Daoy (cell line): ENCODE measurements at regions not wholly inside any gene's neighbourhood (a gene's known extent, or its start where the extent isn't known, plus 50 kb on each side); places are given as distances from the start of the nearest gene placed in this dataset.
"Not testable (repeated sequence)": the region's sequence is repeated elsewhere in the genome, so short reads cannot be mapped to it uniquely, and the experiment has no call there.

Source experiments
- DNase-seq: peaks from one replicate; pipeline ENCODE4 v3.0.0-alpha.2; 2015; ENCODE audit warnings: low read depth

DNA sequence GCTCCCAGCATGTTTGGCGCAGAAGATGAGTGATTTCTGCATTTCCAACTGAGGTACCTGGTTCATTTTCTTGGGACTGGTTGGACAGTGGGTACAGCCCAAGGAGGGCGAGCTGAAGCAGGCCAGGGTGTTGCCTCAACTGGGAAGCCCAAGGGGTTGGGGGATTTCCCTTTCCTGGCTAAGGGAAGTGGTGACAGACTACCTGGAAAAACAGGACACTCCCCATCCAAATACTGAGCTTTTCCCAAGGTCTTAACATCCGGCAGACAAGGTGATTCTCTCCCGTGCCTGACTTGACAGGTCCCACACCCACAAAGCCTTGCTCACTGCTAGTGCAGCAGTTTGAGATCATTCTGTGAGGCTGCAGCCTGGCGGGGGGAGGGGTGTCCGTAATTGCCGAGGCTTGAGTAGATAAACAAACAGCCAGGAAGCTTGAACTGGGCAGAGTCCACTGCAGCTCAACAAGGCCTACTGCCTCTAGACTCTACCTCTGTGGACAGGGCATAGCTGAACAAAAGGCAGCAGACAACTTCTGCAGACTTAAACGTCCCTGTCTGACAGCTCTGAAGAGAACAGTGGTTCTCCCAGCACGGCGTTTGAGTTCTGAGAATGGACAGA lies 307.7 kb upstream of the ARSJ start:
- no peak for DNase-seq

DNA sequence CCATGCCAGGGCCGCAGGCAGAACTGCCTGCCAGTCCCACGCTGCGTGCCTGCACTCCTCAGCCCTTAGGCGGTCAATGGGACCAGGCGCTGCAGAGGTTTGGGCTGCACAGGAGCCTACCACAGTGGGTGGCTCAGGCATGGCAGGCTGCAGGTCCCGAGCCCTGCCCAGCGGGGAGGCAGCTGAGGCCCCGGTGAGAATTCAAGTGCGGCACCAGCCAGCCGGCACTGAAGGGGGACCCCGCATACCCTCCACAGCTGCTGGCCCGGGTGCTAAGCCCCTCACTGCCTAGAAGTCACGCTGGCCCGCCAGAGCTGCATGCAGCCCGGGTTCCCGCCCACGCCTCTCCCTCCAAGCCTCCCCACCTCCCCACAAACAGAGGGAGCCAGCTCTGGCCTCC lies 302.5 kb upstream of the UGT8 start:
- no peak for DNase-seq

DNA sequence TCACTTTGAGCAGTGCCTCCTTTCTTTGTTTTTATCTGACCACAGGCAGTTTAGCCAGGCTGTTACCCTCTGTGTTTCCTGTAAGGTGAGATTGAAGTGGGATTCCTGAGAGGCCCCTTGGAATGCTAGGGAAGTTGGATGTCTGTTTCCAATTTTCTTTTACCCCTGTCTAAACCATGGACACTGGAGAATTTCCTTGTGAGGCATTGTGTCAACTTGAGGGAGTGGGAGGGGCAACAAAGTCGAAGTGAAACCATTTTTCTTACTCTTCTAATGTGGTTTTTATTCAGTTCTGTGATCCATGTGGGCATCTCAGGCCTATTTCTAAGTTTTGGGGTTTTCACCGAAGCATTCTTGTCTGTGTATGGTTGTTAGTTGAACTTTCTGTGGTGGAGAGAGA lies 296.1 kb upstream of the UGT8 start:
- no peak for DNase-seq

DNA sequence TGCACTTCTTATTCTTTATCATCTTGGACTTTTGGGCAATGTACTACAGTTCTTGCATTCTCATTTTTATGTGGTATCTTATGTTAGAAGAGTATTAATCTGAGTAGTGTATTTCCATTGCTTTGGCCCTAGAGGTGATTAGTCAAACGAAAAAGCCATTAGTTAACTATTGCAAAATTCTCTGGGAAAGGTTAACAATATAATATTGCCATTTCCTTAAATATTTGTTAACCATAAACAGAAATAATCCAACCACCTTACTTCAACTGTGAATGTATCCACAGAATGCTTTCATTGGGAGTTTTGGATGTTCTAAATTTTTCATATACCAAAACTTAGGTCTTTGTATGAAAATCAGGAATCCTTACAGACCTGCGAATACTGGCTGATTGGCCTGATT lies 294.6 kb upstream of the UGT8 start:
- DNase-seq: no peak

DNA sequence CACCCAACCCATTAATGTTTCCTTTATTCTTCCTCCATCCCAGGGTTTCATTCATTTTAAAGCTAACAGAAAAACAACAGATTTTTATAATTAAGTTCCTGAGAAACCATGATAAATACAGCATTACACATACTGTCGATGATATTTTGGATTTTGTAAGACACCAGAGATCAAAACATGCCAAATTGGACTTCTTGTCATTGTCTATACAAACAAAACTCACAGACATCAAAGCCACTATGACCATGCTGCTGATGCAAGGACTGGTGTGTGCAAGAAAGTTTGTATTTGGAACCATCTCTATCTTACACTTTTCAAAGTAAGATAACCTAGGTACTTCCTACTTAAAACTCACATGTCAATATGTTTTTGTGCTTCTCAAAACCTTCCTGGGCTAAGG lies 294.0 kb upstream of the UGT8 start:
- no peak for DNase-seq

DNA sequence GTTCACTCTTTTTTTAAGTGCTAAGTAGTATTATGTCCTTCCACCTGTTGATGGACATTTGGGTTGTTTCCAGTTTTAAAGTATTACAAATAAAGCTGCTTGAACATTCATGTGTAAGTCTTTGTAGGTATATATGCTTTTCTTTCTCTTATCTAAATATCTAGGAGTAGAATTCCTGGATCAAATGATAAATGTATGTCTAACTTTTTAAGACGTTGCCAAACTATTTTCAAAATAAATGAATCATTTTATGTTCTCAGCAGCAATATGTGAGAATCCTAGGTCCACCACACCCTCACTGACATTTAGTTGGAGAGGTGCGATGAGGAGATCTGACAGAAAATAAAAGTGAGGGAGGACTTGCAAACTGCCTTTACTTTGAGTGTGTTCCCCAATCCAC lies 291.7 kb upstream of the UGT8 start:
- no peak for DNase-seq

DNA sequence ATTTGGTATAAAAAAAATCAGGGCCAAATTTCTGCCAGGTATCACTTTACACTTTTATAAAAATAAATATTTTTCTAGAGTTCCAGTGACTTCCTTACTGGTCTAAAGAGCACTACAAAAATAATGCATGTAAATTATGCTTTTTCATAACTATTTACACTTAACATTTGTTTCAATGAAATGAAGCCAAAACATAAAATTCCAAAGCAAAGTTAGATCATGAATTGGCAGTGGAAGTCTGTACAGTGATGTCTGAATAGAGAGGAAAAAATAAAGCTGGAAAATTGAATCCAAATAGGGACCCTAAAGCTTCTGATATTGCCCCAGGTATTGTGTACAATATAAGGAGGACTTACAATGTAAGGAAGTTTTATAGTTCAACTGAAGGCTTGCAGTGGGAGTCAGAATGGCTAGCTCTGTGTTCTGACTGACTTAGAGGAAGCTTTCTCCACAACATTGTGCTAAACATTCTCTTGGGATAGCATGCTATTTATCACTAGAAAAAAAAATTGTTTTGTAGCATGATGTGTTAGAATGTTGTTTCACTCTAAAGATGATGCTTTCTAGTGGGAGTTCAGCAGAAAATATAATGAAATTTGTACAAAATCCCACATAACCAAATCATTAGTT lies 288.2 kb upstream of the UGT8 start:
- no peak for DNase-seq

DNA sequence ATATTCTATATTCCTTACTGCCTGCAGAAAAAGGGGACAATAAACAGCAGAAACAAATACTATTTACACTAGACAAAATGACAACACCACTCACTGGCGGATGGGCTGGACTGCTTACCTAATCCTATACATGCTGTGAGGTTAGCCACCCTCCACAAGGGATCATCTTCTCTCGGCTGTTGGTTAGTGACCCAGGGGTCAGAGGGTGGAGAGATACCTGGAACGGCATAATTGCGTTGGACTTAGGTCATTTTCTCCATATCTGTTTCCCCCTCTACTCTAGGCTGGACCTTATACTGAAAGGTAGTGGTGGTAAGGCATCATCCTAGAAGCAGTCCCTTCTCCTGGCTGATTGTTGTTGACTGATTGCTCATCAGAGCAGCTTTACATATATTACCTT lies 286.8 kb upstream of the UGT8 start:
- DNase-seq: no peak

DNA sequence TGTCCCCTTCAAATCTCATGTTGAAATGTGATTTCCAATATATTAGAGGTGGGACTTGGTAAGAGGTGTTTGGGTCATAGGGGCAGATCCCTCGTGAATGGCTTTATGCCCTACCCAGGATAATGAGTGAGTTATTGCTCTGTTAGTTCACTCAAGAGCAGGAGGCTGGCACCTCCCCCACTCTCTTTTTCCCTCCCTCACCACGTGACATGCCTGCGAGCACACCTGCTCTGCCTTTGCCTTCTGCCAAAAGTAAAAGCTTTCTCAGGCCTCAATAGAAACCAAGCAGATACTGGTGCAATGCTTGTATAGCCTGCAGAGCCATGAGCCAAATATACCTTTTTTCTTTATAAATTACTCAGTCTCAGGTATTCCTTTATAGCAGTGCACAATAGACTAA lies 286.3 kb upstream of the UGT8 start:
- DNase-seq: no peak

DNA sequence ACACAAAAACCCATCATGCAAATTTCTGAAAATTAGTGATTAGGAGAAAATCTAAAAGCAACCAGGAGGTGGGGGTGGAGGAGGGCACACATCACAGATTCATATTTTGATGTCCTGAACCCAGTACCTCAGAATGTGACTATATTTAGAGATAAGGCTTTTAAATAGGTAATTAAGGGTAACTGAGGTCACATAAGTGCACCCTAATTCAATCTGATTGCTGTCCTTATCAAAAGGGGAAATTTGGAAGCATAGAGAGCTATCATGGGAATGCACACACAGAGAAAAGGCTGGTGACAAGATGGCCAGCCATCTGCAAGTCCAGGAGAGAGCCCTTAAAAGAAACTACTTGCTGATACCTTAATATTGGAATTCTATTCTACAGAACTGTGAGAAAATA lies 281.8 kb upstream of the UGT8 start:
- no peak for DNase-seq

DNA sequence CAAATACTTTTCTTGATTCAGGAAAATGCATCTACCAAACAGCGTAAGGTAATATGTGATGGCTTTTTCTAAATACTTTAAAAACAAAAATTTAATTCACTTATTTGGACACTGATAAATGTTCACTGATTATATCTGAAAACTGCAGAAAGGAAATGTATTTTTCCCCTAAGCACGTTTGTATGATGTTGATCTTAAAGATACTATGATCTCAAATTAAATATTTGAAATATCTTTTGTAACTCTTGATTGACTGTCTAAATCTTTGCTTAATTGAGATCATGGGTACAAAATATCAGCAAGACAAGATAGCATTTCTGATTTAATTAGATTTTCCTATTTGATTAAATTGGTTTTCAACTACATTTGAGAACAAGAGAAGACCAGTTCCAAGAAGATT lies 281.0 kb upstream of the UGT8 start:
- DNase-seq: no peak

DNA sequence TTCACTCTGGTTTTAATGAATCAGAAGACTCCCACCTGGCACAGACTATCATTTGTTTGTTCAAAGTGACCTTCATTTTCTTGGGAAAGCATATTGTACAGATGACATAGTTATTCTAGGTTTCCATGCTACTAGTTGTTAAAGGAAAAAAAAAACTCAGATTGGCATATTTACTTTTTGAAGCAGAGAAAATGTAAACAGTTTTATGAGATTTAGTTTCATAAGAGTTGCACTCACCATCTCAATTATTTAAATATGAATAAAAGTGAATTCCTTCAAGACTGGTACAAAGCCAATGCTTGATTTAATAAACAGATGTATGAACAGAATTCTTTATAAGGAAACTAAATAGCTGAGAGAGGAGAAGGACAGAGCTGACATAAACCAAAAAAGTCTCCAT lies 280.3 kb upstream of the UGT8 start:
- DNase-seq: no peak

DNA sequence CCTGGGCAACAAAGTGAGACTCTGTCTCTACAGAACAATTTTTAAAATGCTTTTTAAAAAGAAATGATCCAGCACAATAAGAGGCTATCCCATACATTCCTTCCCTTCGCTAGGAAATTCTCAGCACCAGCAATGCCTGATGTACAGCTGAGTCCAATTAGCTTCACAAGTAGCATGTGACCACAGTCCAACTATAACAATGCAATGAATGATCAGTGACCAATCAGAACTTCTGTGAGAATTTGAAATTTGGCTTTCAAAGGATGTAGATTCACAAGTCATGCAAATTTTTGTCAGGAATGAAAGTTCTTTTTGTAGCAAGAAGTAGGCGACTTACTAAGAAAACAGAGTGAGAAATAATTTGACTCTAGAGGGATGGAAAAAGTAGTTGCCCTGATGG lies 278.5 kb upstream of the UGT8 start:
- DNase-seq: no peak

DNA sequence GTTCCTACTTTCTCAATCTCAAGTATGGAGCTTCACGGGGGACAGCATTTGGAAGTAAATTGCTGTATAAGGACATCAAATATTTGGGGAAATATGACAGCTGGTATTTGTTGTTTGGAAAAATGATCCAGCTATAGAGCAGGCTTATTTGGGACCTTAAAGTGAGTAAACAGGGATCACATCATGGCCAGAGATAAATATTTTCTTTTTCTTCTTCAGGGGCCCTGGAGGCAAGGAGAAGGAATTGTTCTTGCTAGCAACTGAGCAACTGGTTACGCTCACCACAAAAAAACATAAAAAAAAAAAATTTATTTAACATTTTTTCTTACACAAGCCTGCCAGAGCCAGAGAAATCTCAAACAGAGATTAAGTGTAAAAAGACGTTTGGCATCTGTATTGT lies 277.2 kb upstream of the UGT8 start:
- DNase-seq: no peak

DNA sequence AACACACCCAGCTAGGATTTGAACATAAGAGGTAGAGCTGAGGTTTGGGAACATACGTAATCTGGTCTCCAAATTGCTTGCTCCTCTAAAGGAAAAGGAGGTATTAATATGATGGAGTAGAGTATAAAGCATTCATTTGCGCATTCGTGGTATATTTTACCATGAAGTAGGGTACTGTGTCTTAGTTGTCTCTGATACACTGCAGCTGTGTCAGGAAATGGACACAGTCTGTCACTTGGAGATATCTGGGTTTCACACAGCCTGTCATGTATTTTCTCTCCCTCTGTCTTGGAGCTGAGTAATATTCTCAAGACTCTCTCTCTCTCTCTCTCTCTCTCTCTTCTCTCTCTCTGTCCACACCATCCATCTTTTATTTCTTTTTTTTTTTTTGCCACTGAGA lies 274.8 kb upstream of the UGT8 start:
- no peak for DNase-seq

DNA sequence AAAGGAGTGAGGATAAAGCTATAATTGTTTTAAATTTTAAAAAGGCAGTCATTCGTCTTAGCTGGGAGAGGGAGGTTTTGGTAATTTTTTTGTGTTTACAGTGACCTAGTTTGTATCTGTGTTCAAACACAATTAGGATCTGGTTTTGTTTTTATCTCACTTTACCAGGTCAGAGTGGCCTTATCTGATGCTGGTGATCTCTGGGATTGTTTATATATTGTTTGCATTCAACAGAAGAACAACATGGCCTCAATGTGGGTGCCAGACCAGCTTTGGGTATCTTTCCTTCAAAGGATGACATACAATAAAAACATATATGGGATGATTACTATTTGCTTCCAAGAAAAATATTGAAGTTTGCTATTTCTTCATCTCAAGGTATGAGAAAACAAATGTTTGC lies 272.2 kb upstream of the UGT8 start:
- no peak for DNase-seq

DNA sequence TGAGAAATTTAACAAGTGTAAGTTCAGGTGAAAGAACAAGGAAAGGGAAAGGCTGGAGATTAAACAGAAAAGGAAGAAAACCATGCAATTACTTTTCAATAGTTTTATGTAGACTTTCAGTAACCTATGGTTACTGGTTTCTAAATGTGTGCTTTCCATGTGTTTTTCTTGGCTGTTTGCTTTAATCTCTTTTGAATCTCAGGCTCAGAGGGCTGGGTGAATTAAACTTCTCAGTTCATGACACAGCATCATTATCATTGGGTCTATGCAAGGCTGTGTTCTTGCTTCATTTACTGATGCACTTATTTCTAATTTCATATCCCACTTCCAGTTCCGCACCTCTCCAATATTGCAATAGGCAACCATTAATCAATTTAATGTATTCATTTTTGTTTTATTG lies 266.5 kb upstream of the UGT8 start:
- DNase-seq: no peak

DNA sequence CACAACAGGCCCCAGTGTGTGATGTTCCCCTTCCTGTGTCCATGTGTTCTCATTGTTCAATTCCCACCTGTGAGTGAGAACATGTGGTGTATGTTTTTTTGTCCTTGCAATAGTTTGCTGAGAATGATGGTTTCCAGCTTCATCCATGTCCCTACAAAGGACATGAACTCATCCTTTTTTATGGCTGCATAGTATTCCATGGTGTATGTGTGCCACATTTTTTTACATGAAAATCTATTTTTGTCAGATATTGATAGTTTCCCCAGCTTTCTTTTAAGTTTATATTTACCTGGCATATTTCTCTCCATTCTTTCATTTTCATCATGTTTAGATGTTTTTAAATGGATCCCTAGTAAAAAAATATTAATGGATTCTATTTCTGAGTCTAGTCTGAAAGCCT lies 264.2 kb upstream of the UGT8 start:
- DNase-seq: not testable (repeated sequence)

DNA sequence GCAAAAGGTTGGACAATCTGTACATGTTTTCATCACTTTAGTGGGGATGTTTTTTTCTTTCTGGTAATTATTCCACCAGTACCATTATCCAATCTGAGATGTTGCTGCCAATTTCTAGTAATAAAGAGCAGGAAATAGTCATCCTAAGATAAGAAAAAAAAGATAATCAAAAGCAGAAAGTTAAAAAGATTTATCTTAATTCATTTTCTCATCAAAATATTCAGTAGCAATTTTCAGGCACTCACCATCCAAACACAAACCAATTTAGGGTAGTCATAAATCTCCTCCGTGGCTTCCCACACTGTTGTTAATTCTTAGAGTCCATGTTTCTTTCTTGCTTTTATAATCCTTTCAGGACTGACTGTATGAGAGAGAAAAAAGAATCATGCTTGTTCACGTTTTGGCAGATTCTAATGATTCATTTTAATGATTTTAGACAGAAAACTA lies 263.7 kb upstream of the UGT8 start:
- DNase-seq: no peak

DNA sequence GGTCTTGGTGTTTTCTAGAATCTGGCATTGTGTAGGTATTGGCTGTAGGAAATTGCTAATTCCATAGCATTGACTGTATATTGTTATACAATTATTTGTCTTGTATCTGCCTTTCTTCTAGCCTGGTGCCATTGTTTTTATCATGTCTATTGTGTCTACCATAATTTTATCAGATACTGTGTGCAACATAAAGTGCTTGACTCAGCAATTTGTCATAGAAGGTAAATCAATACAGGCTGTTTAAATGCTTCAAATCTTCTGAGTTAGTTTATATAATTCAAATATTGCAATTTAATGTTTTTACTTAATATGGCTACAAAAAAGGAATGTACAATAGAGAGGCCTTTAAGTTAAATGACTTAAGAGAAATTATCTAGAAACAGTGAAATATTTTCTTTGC lies 263.3 kb upstream of the UGT8 start:
- DNase-seq: no peak

DNA sequence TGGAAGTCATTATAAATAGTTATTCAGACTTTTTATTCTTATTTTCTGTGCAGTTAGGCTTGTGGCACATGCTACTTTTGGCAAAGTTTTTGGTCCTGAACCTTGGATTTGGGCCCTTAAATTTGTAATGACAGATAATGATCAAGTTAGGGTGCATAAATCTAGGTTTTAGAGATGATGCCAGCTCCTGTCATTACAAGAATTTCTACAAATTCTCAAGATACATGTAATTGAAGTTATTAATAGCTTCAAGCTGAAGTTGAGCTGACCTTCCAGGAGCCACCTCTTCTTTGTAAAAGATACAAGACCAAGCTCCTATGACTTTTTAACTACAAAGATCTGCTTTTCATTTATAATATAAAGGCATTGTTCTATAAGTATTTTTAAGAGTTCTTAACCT lies 255.6 kb upstream of the UGT8 start:
- DNase-seq: no peak

DNA sequence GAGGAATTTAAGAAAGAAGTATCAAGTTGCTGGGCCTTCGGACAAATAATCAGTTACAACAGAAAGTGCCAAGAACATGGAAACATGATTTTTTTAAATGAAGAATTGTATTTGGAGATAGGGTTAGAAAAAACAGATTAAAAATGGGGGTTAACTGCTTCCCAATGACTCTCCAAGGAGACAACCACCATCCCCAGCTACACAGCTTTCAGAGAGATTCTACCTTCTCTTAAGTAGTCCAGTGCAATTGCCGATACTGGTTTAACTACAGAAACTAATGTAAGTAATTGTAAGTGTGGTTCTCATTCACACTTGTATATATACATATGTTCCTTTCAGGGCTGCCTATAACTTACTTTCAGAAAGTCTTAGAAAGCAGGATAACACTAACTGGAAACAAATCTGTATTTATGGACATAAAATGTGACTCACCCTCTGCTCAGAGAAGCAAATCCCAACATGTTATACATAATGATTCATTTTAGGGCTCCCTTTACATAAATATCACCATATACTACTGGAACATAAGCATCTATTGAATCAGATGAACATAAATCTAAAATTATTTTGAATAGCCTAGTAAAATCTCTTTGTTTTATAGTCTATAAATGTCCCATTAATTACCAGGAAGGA lies 248.9 kb upstream of the UGT8 start:
- no peak for DNase-seq

DNA sequence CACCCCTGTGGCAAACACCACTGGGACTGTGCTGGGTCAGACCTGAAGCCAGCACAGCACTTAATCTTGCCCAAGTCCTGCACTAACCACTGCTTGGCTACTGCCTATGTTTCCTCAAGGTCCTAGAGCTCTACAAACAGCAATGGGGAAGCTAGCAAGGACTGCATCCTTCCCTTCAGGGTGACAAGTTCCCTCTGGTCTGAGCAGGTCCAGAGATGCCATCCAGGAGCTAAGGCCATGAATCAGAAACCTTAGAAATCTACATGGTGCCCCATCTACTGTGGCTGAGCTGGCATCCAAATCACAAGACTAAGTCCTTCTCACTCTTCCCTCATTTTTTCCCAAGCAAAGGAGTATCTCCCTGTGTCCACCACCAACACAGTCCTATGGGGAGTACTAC lies 239.7 kb upstream of the UGT8 start:
- DNase-seq: no peak

DNA sequence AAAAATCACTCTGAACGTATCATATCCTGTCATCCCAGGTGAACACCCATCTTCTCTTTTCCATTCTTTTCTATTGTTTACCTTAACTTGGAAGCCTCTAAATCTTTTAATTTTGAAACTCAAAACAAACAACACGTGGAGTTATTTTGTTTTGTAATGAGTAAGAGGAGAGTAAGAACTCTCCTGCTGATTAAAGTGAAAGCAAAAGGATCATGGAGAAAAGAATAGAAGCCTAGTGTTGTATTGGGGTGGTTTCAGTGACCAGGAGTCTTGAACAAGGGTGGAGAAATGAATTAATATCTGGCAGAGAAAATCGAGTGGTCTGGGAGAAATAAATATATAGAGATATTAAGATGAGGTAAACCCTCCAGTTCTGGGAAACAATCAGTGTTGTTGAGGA lies 237.4 kb upstream of the UGT8 start:
- no peak for DNase-seq
